A549 (cell line): ENCODE measurements at regions not wholly inside any gene's neighbourhood (a gene's known extent, or its start where the extent isn't known, plus 50 kb on each side); places are given as distances from the start of the nearest gene placed in this dataset.

Source experiments
- ATAC-seq, 2 experiments: fragments of 200-7000 bp in 1 of 2; fragments of >200 bp in 1 of 2; cut with Nextera tagmentation in 1 of 2; cut with Tn5 transposase in 1 of 2; 3 replicates each; pipeline versions ENCODE4 v1.8.0 to v1.9.1; 2018 to 2020; ENCODE audit warnings: mild to moderate bottlenecking in 1 of 2, moderate library complexity in 1 of 2
- CTCF ChIA-PET: fragments of 300-600 bp; sonication (Branson Sonifier 250); formaldehyde crosslinking; extraction: SDS; loops from one replicate; lab custom pipeline; 2021; ENCODE audit warnings: antibody characterized with exemption, inconsistent platforms; lab: Yijun Ruan, JAX
- POLR2A ChIA-PET: fragments of 350-600 bp; formaldehyde crosslinking; extraction: SDS; loops from one replicate; lab custom pipeline; 2021; ENCODE audit warnings: antibody characterized with exemption, inconsistent platforms; lab: Yijun Ruan, JAX
- DNase-seq, 2 experiments: peaks; one replicate each; pipeline versions ENCODE4 v3.0.0 to v3.0.0-alpha.2; 2011 to 2016; ENCODE audit warnings: low read depth in 1 of 2, low spot score in 1 of 2
- FAIRE-seq: peaks from 2 replicates; lab custom pipeline; 2011; peaks lifted over from hg19 to GRCh38; lab: Jason Lieb, UNC
- H3K27ac ChIP-seq, 2 experiments: fragments of >200 bp; sonication (Bioruptor Twin); formaldehyde crosslinking; 3 replicates each; pipeline ENCODE4 v1.5.1; 2016 to 2017
- H3K4me1 ChIP-seq: fragments of >200 bp; sonication (Bioruptor Twin); formaldehyde crosslinking; 3 replicates; pipeline ENCODE4 v1.6.1; 2016
- H3K4me2 ChIP-seq: fragments of >200 bp; sonication (Bioruptor Twin); formaldehyde crosslinking; 3 replicates; pipeline ENCODE4 v1.6.1; 2016
- H3K4me3 ChIP-seq: fragments of >200 bp; sonication (Bioruptor Twin); formaldehyde crosslinking; 3 replicates; pipeline ENCODE4 v1.5.1; 2016
- H3K9me3 ChIP-seq: fragments of >200 bp; sonication (Bioruptor Twin); formaldehyde crosslinking; 3 replicates; pipeline ENCODE4 v1.6.1; 2016
- CBX8 ChIP-seq: fragments of 200-600 bp; sonication (generic); IDR thresholded peaks from 2 replicates; pipeline ENCODE4 v1.6.1; 2016
- CHD4 ChIP-seq: fragments of 200-600 bp; sonication (generic); IDR thresholded peaks from 2 replicates; pipeline ENCODE4 v1.6.1; 2016; ENCODE audit warnings: antibody characterized with exemption, mild to moderate bottlenecking, borderline replicate concordance
- EP300 ChIP-seq, 2 experiments: fragments of >200 bp; sonication (Bioruptor Twin); formaldehyde crosslinking; IDR thresholded peaks; 2 replicates in 1 of 2; 3 replicates in 1 of 2; pipeline ENCODE4 v1.6.1; 2016 to 2017
- GATA3 ChIP-seq: IDR thresholded peaks from 2 replicates; pipeline ENCODE4 v1.6.1; 2012; ENCODE audit warnings: borderline replicate concordance
- KDM1A ChIP-seq: fragments of 200-600 bp; sonication (generic); IDR thresholded peaks from 2 replicates; pipeline ENCODE4 v1.6.1; 2016; ENCODE audit warnings: low read depth, mild to moderate bottlenecking
- MAZ ChIP-seq: fragments of 150-350 bp; IDR thresholded peaks from 2 replicates; pipeline ENCODE4 v1.6.1; 2014; ENCODE audit warnings: antibody characterized with exemption, low read depth, low read length, borderline replicate concordance
- PHF8 ChIP-seq: fragments of 200-600 bp; sonication (generic); IDR thresholded peaks from 2 replicates; pipeline ENCODE4 v1.6.1; 2016; ENCODE audit warnings: low read depth, mild to moderate bottlenecking, antibody characterized with exemption, moderate library complexity, borderline replicate concordance
- POLR2A ChIP-seq: IDR thresholded peaks from 2 replicates; pipeline ENCODE4 v1.6.1; 2012; ENCODE audit warnings: mild to moderate bottlenecking, low read length
- POLR2AphosphoS2 ChIP-seq: conservative IDR thresholded peaks from 2 replicates; pipeline ENCODE4 v1.6.1; 2012; ENCODE audit warnings: low read length, improper control_type of control experiment, inconsistent platforms
- RARB ChIP-seq: fragments of 250-450 bp; sonication (Bioruptor Pico); IDR thresholded peaks from 2 replicates; pipeline ENCODE4 v1.8.0; 2021; ENCODE audit warnings: mild to moderate bottlenecking, moderate library complexity
- ZNF302 ChIP-seq: fragments of 250-450 bp; sonication (Bioruptor Pico); IDR thresholded peaks from 2 replicates; pipeline ENCODE4 v1.9.0; 2021; ENCODE audit warnings: inconsistent platforms, mild to moderate bottlenecking, moderate library complexity
- ZSCAN20 ChIP-seq: fragments of 250-450 bp; sonication (Bioruptor Pico); IDR thresholded peaks from 2 replicates; pipeline ENCODE4 v1.8.0; 2022; ENCODE audit warnings: mild to moderate bottlenecking, moderate library complexity
- WGBS: methylation state at CpG from one replicate; pipeline ENCODE4 v1.1.6; 2017; ENCODE audit errors: missing lambda C conversion rate; 5-methylcytosine and 5-hydroxymethylcytosine counted together
- TF ChIP-seq, protein P1 (sequence below): fragments of 450-650 bp; IDR thresholded peaks from 2 replicates; pipeline ENCODE4 v1.6.1; 2014; ENCODE audit warnings: antibody characterized with exemption
- TF ChIP-seq, protein P2 (sequence below): fragments of >200 bp; sonication (Bioruptor Twin); formaldehyde crosslinking; IDR thresholded peaks from 2 replicates; pipeline ENCODE4 v1.6.1; 2016
- TF ChIP-seq, protein P3 (sequence below): IDR thresholded peaks from 2 replicates; pipeline ENCODE4 v1.6.1; 2012
- TF ChIP-seq, protein P4 (sequence below): fragments of 250-450 bp; sonication (Bioruptor Pico); IDR thresholded peaks from 2 replicates; pipeline ENCODE4 v1.5.0; 2021; ENCODE audit warnings: mild to moderate bottlenecking, moderate library complexity, borderline replicate concordance
- TF ChIP-seq, protein P5 (sequence below): IDR thresholded peaks from 2 replicates; pipeline ENCODE4 v1.6.1; 2012; ENCODE audit warnings: low read depth, borderline replicate concordance

DNA sequence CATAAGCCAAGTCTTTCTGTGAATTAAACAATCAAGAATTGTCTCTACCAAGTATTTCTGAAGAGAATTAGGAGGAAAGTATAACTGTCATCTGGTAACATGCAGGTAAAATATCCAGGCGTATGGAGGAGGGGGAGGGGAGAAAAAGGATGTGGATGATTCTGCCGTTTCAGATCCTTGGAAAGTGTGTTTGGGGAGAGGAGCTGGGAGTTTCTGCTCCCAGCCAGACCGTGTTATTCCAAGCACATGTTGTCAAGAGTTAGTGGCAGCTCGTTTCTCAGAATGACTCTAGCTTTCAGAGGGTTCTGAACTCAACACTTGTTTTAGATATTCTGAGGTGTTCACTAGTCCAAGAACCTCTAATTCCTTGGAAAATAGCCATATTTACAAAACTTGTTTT lies 137.6 kb downstream of the FAM124B start (continued):
- TF ChIP-seq ZNF302, result no peak
- no peak for TF ChIP-seq EP300 (IDR thresholded peaks at IDR 0.05)
- TF ChIP-seq, protein P1, sequence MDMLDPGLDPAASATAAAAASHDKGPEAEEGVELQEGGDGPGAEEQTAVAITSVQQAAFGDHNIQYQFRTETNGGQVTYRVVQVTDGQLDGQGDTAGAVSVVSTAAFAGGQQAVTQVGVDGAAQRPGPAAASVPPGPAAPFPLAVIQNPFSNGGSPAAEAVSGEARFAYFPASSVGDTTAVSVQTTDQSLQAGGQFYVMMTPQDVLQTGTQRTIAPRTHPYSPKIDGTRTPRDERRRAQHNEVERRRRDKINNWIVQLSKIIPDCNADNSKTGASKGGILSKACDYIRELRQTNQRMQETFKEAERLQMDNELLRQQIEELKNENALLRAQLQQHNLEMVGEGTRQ, result no peak
- TF ChIP-seq, protein P2, sequence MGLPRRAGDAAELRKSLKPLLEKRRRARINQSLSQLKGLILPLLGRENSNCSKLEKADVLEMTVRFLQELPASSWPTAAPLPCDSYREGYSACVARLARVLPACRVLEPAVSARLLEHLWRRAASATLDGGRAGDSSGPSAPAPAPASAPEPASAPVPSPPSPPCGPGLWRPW, result no peak
- no peak for TF ChIP-seq ZSCAN20 (CRISPR knock-in tag)
- no peak for TF ChIP-seq POLR2AphosphoS2
- TF ChIP-seq MAZ, result no peak

DNA sequence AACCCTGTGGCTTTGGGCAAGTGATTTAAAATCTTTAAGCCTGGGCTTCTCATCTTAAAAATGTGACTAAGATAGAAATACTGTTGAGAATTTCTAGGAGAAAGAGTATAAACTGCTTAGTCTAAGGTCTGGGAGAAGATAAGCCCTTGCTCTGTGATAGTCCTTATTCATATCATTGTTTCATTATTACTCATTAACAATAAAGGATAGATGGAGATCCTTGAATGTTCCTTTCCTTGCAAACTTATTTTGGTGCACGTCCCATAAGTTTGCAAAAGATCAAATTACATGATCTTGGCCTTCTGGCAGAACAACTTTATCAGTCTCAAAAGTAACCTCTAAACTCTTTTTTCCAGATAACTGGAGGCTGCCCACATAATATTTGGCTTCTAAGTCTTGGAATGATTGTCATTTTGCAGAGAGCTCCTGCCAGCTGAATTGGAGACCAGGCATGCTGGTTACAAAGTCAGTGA lies 138.3 kb downstream of the FAM124B start:
- DNase-seq, result no peak
- ATAC-seq, result peak; percentile 16 to 56; a peak in 3 of 6 replicates
- no peak overlapping the region for H3K4me3 ChIP-seq
- peak overlapping the region; percentile 50 for H3K4me2 ChIP-seq
- POLR2A ChIA-PET, result no interaction called here
- CTCF ChIA-PET, result interaction anchor here (2.2 kb wide), 1 partner anchor 21 kb away, joined by 7 read pairs; no protein-coding TSS in a partner anchor
- FAIRE-seq, result no peak
- H3K27ac ChIP-seq, result peak overlapping the region; percentile 42 to 46
- H3K9me3 ChIP-seq, result no peaks in the 10 kb centered on the region
- peaks cover 38% of the 10 kb centered on the region for H3K4me1 ChIP-seq
- 10% methylated on average over 1 of the region's 1 CpG for WGBS
- TF ChIP-seq PHF8 (no peak), GATA3 (peak; percentile 30; the same call in 1 of the 2 replicates), CBX8 (no peak), KDM1A (no peak), RARB (no peak)
- TF ChIP-seq, protein P3, sequence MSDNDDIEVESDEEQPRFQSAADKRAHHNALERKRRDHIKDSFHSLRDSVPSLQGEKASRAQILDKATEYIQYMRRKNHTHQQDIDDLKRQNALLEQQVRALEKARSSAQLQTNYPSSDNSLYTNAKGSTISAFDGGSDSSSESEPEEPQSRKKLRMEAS, result no peak
- TF ChIP-seq, protein P4, sequence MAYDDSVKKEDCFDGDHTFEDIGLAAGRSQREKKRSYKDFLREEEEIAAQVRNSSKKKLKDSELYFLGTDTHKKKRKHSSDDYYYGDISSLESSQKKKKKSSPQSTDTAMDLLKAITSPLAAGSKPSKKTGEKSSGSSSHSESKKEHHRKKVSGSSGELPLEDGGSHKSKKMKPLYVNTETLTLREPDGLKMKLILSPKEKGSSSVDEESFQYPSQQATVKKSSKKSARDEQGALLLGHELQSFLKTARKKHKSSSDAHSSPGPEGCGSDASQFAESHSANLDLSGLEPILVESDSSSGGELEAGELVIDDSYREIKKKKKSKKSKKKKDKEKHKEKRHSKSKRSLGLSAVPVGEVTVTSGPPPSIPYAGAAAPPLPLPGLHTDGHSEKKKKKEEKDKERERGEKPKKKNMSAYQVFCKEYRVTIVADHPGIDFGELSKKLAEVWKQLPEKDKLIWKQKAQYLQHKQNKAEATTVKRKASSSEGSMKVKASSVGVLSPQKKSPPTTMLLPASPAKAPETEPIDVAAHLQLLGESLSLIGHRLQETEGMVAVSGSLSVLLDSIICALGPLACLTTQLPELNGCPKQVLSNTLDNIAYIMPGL (CRISPR knock-in tag), result no peak

DNA sequence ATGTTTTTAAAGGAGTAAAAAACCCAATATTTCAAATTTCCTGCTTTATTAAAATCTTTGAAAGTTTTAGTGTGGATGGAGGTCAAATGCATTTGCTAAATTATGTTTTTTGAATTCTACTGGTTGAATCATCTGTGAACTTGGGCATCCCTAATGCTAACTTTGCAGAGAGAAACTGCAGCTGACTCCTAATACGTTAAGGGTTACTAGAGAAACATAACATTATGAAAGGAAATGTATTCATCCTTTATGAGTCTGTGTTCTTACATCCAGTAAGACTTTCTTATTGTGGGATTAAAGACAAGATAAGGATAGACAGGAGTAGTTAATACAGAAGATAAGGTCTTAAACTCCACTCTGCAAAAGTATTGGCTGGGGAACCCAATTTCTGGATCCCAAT lies 140.6 kb downstream of the FAM124B start:
- CTCF ChIA-PET, result interaction anchor here (0.7 kb wide), 1 partner anchor 906 kb away, joined by 3 read pairs; no protein-coding TSS in a partner anchor

More for the DNA sequence above, 140.6 kb downstream of the FAM124B start:
- Histone ChIP-seq H3K4me1 (peaks cover 23% of the 10 kb centered on the region), H3K4me3 (no peak overlapping the region), H3K27ac (no peak overlapping the region), H3K9me3 (no peaks in the 10 kb centered on the region), H3K4me2 (no peak overlapping the region)
- FAIRE-seq (no peak), ATAC-seq (no peak), DNase-seq (no peak)
- WGBS, result 90% methylated on average over 1 of the region's 1 CpG
- TF ChIP-seq, protein P5, sequence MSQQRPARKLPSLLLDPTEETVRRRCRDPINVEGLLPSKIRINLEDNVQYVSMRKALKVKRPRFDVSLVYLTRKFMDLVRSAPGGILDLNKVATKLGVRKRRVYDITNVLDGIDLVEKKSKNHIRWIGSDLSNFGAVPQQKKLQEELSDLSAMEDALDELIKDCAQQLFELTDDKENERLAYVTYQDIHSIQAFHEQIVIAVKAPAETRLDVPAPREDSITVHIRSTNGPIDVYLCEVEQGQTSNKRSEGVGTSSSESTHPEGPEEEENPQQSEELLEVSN, result no peak
- TF ChIP-seq POLR2A (no peak), CHD4 (no peak)
- TF ChIP-seq, protein P2, result no peak
- POLR2A ChIA-PET, result no interaction called here
